GM23338 (cell line): ENCODE measurements at regions not wholly inside any gene's neighbourhood (a gene's known extent, or its start where the extent isn't known, plus 50 kb on each side); places are given as distances from the start of the nearest gene placed in this dataset.

Experiments
- ATAC-seq: fragments of 200-7000 bp; cut with Tn5 transposase; 3 replicates; pipeline ENCODE4 v1.9.1; 2020
- DNase-seq: peaks from one replicate; pipeline ENCODE4 v3.0.0-alpha.2; 2015; ENCODE audit warnings: low spot score
- H2AFZ ChIP-seq: fragments of 200-600 bp; sonication (generic); 2 replicates; pipeline ENCODE4 v1.8.0; 2016; ENCODE audit warnings: antibody characterized with exemption, mild to moderate bottlenecking, moderate library complexity
- H3F3A ChIP-seq: fragments of 200-600 bp; sonication (generic); replicated peaks from 2 replicates; pipeline ENCODE4 v1.8.0; 2017; ENCODE audit warnings: antibody characterized with exemption, mixed run types, low read depth
- H3K27ac ChIP-seq: fragments of 200-600 bp; sonication (generic); 2 replicates; pipeline ENCODE4 v1.6.1; 2016; ENCODE audit warnings: low read depth
- H3K27me3 ChIP-seq: fragments of 200-600 bp; sonication (generic); 2 replicates; pipeline ENCODE4 v1.8.0; 2016; ENCODE audit warnings: mild to moderate bottlenecking, mixed run types, moderate library complexity; ENCODE audit not compliant: insufficient read depth
- H3K36me3 ChIP-seq: fragments of 200-600 bp; sonication (generic); 2 replicates; pipeline ENCODE4 v1.8.0; 2016; ENCODE audit warnings: mild to moderate bottlenecking; ENCODE audit not compliant: insufficient read depth
- H3K4me1 ChIP-seq: fragments of 200-600 bp; sonication (generic); 2 replicates; pipeline ENCODE4 v1.8.0; 2016; ENCODE audit warnings: mild to moderate bottlenecking, moderate library complexity; ENCODE audit not compliant: insufficient read depth
- H3K4me2 ChIP-seq: fragments of 200-600 bp; sonication (generic); 2 replicates; pipeline ENCODE4 v1.7.1; 2017; ENCODE audit warnings: mixed run types
- H3K4me3 ChIP-seq: fragments of 200-600 bp; sonication (generic); 2 replicates; pipeline ENCODE4 v1.6.1; 2016; ENCODE audit warnings: mixed run types
- H3K79me2 ChIP-seq: fragments of 200-600 bp; sonication (generic); replicated peaks from 2 replicates; pipeline ENCODE4 v1.8.0; 2017; ENCODE audit warnings: mild to moderate bottlenecking; ENCODE audit not compliant: insufficient read depth
- H3K9me2 ChIP-seq: fragments of 200-600 bp; sonication (generic); 2 replicates; pipeline ENCODE4 v1.8.0; 2017; ENCODE audit not compliant: insufficient read depth
- H4K20me1 ChIP-seq: fragments of 200-600 bp; sonication (generic); replicated peaks from 2 replicates; pipeline ENCODE4 v1.8.0; 2017; ENCODE audit warnings: mild to moderate bottlenecking; ENCODE audit not compliant: insufficient read depth
- H3K27ac Mint-ChIP-seq: 2 replicates; pipeline ENCODE4 v1.8.0; 2020; ENCODE audit warnings: inconsistent platforms, mild to moderate bottlenecking, moderate library complexity, mixed read lengths
- H3K27me3 Mint-ChIP-seq: 3 replicates; pipeline ENCODE4 v1.8.0; 2022; ENCODE audit warnings: low read depth, mild to moderate bottlenecking, moderate library complexity, mixed read lengths, inconsistent platforms; ENCODE audit not compliant: insufficient read depth, poor library complexity
- H3K36me3 Mint-ChIP-seq: 3 replicates; pipeline ENCODE4 v1.8.0; 2021; ENCODE audit warnings: low read depth, mild to moderate bottlenecking, inconsistent platforms, moderate library complexity, mixed read lengths
- H3K4me1 Mint-ChIP-seq: 3 replicates; pipeline ENCODE4 v1.8.0; 2020; ENCODE audit warnings: mild to moderate bottlenecking, inconsistent platforms, mixed read lengths
- H3K4me3 Mint-ChIP-seq: 3 replicates; pipeline ENCODE4 v1.8.0; 2021; ENCODE audit warnings: moderate library complexity, mild to moderate bottlenecking, inconsistent platforms, mixed read lengths
- H3K9me3 Mint-ChIP-seq: 3 replicates; pipeline ENCODE4 v1.8.0; 2020; ENCODE audit warnings: moderate library complexity, mild to moderate bottlenecking, inconsistent platforms, mixed read lengths
- CREB1 ChIP-seq: fragments of 250-450 bp; sonication (Bioruptor Pico); IDR thresholded peaks from 2 replicates; pipeline ENCODE4 v1.5.0; 2020; ENCODE audit warnings: low read depth, mild to moderate bottlenecking, moderate library complexity
- EZH2 ChIP-seq: fragments of 200-600 bp; sonication (generic); IDR thresholded peaks from one replicate; pipeline ENCODE4 v1.8.0; 2017; ENCODE audit warnings: antibody characterized with exemption, mild to moderate bottlenecking, low read depth; ENCODE audit not compliant: unreplicated experiment
- EZH2phosphoT487 ChIP-seq: fragments of 200-600 bp; sonication (generic); IDR thresholded peaks from one replicate; pipeline ENCODE4 v1.8.1; 2018; ENCODE audit warnings: antibody characterized with exemption; ENCODE audit not compliant: unreplicated experiment
- JUNB ChIP-seq: IDR thresholded peaks from one replicate; pipeline ENCODE4 v1.6.1; 2016; ENCODE audit warnings: antibody characterized with exemption; ENCODE audit not compliant: unreplicated experiment
- NANOG ChIP-seq: IDR thresholded peaks from 2 replicates; pipeline ENCODE4 v1.6.1; 2016; ENCODE audit warnings: antibody characterized with exemption, borderline replicate concordance
- POLR2AphosphoS5 ChIP-seq: IDR thresholded peaks from 2 replicates; pipeline ENCODE4 v1.6.1; 2016; ENCODE audit warnings: antibody characterized with exemption, low read depth
- ZNF114 ChIP-seq: fragments of 250-450 bp; sonication (Bioruptor Pico); IDR thresholded peaks from 2 replicates; pipeline ENCODE4 v1.5.0; 2020; ENCODE audit warnings: mild to moderate bottlenecking, moderate library complexity
- TF ChIP-seq, protein P1 (sequence below): IDR thresholded peaks from one replicate; pipeline ENCODE4 v1.6.1; 2018; ENCODE audit warnings: antibody characterized with exemption; ENCODE audit not compliant: unreplicated experiment

DNA sequence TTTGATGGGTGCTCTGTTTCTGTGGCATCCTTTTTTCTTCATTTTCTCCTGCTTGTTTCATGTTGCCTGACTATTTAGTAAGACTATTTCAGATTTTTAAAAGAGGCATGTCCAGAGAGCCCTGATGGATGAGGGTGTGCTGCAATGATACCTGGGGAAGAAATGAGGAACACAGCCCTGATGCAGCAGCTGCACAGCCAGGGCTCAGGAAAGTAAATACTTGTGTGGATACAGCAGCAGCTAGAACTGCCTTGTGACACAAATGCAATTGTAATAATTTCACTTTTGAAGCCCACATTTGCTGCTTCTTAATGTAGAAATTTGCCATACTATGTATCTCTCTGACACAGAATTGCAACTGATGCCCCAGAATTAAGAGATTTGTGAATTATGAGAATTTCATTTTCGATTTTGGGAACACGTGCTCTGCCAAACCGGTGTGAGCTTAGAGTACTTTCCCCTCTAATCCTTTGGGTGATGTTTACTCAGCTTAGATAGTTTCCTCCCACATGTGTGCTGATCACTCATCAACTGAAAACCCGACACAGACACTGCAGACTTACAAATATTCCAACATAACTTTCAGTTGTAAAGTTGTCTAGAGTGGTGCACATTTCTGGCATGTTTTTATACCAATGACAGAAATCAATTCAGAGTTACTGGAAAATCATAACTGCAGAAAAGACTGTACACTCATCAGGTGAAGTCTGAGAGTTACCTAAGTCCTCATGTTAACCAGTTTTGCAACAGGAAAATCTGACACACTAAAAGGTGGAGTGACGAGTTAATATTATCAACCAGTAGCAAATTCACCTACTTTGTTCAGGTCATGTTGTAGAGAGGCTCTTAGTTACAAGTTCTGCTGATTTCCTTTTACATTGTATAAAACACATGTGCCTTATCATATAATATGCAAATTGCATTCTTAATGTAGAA, 383.4 kb downstream of the CBLN2 start:
- ATAC-seq: no peak
- no peak for DNase-seq
- no peak overlapping the region for H3K4me3 ChIP-seq
- peaks cover 5% of the 10 kb centered on the region for H3K36me3 ChIP-seq
- TF ChIP-seq EZH2 (no peak), EZH2phosphoT487 (no peak), JUNB (no peak)
- TF ChIP-seq, protein P1, sequence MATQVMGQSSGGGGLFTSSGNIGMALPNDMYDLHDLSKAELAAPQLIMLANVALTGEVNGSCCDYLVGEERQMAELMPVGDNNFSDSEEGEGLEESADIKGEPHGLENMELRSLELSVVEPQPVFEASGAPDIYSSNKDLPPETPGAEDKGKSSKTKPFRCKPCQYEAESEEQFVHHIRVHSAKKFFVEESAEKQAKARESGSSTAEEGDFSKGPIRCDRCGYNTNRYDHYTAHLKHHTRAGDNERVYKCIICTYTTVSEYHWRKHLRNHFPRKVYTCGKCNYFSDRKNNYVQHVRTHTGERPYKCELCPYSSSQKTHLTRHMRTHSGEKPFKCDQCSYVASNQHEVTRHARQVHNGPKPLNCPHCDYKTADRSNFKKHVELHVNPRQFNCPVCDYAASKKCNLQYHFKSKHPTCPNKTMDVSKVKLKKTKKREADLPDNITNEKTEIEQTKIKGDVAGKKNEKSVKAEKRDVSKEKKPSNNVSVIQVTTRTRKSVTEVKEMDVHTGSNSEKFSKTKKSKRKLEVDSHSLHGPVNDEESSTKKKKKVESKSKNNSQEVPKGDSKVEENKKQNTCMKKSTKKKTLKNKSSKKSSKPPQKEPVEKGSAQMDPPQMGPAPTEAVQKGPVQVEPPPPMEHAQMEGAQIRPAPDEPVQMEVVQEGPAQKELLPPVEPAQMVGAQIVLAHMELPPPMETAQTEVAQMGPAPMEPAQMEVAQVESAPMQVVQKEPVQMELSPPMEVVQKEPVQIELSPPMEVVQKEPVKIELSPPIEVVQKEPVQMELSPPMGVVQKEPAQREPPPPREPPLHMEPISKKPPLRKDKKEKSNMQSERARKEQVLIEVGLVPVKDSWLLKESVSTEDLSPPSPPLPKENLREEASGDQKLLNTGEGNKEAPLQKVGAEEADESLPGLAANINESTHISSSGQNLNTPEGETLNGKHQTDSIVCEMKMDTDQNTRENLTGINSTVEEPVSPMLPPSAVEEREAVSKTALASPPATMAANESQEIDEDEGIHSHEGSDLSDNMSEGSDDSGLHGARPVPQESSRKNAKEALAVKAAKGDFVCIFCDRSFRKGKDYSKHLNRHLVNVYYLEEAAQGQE: no peak
- H3K27ac ChIP-seq: no peak overlapping the region
- no peak overlapping the region for H3K4me2 ChIP-seq
- H3K4me3 Mint-ChIP-seq: no peak overlapping the region
- H3K9me3 Mint-ChIP-seq: peaks cover 81% of the 10 kb centered on the region
- H2AFZ ChIP-seq: no peak overlapping the region
- no peaks in the 10 kb centered on the region for H4K20me1 ChIP-seq
- H3K79me2 ChIP-seq: no peaks in the 10 kb centered on the region
- no peaks in the 10 kb centered on the region for H3K4me1 ChIP-seq
- no peaks in the 10 kb centered on the region for H3K27me3 Mint-ChIP-seq
- H3K9me2 ChIP-seq: no peaks in the 10 kb centered on the region
- no peak overlapping the region for H3K27ac Mint-ChIP-seq
- no peaks in the 10 kb centered on the region for H3F3A ChIP-seq
- H3K36me3 Mint-ChIP-seq: peaks cover 19% of the 10 kb centered on the region
- H3K27me3 ChIP-seq: no peaks in the 10 kb centered on the region
- no peaks in the 10 kb centered on the region for H3K4me1 Mint-ChIP-seq

GRCh38 chr18:72155327-72155726, 388.8 kb downstream of the CBLN2 start:
- ATAC-seq (no peak), DNase-seq (no peak)
- H2AFZ ChIP-seq: no peak overlapping the region
- peaks cover 23% of the 10 kb centered on the region for H3K36me3 Mint-ChIP-seq
- H3K79me2 ChIP-seq: no peaks in the 10 kb centered on the region
- H3K27ac Mint-ChIP-seq: no peak overlapping the region
- no peak overlapping the region for H3K4me3 Mint-ChIP-seq
- H3K4me1 Mint-ChIP-seq: no peaks in the 10 kb centered on the region
- no peaks in the 10 kb centered on the region for H4K20me1 ChIP-seq
- no peaks in the 10 kb centered on the region for H3K4me1 ChIP-seq
- no peak overlapping the region for H3K4me2 ChIP-seq
- no peaks in the 10 kb centered on the region for H3K27me3 ChIP-seq
- no peaks in the 10 kb centered on the region for H3K27me3 Mint-ChIP-seq
- no peaks in the 10 kb centered on the region for H3F3A ChIP-seq
- H3K36me3 ChIP-seq: peaks cover 5% of the 10 kb centered on the region
- H3K27ac ChIP-seq: no peak overlapping the region
- TF ChIP-seq NANOG (no peak), POLR2AphosphoS5 (no peak), ZNF114 (no peak), CREB1 (no peak), EZH2phosphoT487 (no peak), JUNB (no peak), EZH2 (no peak)
- no peaks in the 10 kb centered on the region for H3K9me2 ChIP-seq
- H3K4me3 ChIP-seq: no peak overlapping the region
- H3K9me3 Mint-ChIP-seq: peaks cover 93% of the 10 kb centered on the region
